Posterior cingulate gyrus (tissue), 11 donors: ENCODE measurements at regions not wholly inside any gene's neighbourhood (a gene's known extent, or its start where the extent isn't known, plus 50 kb on each side); places are given as distances from the start of the nearest gene placed in this dataset.

ENCODE experiments used
- DNase-seq, 10 donors: peaks; one replicate each; pipeline versions ENCODE4 v3.0.0 to v3.0.0-alpha.2; 2020 to 2021; ENCODE audit warnings: mixed read lengths in 3 of 10
- intact Hi-C: fragments of 100-400 bp; cut with DNase I; formaldehyde crosslinking; loops from one replicate; pipeline ENCODE4 v1.15.1; 2023

DNA sequence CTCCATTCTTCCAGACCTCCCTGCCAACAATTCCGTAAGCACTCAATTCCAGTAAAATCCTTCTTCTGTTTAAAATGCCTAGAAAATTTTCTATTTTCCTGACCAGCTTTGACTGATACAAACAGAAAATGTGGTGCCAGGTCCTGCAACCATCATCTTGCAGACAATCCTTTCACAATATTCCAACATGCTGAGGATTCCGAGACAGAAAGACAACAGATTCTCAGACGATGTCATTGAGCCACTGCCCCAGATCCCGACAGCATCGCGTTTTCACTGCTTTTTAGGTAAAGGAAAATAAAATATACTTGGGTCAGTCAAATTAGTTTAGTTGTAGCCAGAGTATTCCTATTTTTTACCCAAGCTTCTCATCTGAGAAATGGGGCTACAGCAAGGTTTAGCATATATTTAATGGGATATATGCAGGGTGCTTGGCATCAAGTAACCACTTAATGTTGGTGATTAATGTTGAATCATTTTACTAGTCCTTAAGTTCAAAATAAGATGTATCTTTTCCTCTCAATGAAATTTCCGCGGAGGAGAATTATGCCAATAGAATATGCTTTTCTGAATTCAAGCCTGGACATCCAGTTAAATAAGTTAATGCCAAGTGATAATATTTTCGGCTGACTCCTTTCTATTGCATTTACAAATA, 866.6 kb downstream of the SLC4A3 start:
- intact Hi-C loops: no loop called here

DNA sequence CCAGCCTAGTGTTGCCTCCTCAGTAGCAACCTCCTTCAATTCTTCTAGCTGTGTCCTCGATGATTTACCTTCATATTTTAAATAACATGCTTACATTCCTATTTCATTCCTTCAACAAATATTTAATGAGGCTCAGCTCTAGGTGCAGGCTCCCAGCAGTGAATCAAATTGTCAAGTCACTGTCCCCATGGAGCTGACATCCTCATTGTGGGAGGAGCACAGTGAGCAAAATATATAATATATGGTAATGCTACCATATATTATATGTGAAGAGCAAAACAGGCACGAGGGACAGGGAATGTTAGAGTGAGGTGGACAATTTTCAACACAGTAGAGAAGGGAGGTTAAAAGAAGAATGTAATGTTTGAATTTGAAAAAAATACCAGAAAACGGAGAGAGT, 869.1 kb downstream of the SLC4A3 start:
- intact Hi-C loops: no loop called here
- DNase-seq: no peak

More for the DNA sequence above, 866.6 kb downstream of the SLC4A3 start:
- no peak for DNase-seq

DNA sequence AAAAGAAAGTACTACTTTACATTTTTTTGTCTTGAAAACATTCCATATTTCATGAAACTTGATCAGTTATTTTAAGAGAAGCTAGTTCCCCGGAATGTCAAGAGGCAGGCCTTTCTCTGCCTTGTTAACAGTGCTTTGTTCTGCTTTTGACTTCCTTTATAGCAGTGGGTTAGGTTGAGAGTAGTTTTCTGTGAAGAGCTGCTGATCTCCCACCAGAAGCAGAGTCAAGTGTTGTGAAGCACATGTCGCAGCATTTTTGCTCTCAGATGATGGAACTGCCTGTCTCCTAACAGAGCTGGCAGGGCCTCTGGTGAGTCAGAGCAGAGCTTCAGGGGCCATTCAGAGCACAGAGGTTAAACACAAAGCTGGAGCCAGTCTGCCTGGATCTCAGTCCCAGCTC, 871.8 kb downstream of the SLC4A3 start:
- DNase-seq: peak in 1 of 10 donors; percentile 31
- intact Hi-C loops: no loop called here

DNA sequence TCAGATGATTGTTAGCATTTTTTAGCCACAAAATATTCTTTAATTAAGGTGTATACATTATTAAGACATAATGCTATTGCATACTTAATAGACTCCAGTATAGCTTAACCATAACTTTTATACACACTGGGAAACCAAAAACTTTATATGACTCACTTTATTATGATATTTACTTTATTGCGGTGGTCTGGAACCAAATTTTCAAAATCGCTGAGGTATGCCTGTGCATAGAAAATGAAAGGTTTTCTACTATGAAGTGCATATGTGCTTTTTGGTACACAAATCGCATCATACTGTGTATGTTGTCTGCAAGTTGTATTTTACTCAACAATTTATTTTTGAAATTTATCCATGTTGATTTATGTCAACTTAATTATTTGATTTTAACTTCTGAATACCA, 875.1 kb downstream of the SLC4A3 start:
- no peak for DNase-seq
- intact Hi-C loops: no loop called here

DNA sequence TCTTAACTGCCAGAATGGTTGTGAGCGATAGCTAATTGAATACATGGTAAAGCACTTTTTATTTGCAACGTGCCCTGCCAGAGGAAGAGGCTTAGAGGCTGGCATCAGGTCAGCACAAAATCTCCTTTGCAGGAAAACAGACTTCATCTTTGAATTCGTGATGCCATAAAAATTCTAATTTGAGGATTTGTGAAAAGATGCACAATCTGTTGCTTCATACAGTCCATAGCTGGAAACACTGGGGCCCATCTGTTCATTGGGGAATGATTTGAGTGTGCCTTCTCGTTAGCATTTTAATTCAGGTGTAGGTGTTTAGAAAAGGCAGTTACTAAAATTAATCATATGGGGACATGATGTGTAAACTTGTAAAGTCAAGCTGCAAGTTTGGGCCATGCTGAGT, 876.0 kb downstream of the SLC4A3 start:
- DNase-seq: no peak
- intact Hi-C loops: no loop called here

DNA sequence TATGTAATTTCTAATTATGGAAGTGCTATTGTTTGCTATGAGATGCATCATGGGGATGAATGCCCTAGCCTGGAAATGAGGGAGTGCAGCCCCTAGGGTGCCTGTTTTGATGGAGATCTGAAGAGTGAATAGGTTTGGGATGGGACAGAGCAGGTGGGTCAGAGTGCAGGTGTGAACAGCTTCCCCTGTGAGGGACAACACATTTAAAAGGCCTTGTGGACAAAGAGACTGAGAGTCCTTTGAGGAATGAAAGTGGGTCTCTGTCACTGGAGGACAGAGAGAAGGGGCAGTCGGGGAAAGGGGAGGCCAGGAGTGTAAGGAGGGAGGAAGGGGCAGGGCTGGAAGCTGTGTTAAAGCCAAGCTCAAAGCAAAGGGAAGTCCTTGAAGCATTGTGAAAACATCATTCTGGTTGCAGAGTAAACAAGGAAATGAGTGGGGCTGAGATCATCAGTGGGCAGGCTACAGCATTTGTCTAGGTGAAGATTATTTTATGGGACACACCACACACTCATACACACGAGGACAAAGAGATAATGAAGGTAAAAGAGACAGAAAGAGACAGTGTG, 877.6 kb downstream of the SLC4A3 start:
- intact Hi-C loops: no loop called here
- no peak for DNase-seq

DNA sequence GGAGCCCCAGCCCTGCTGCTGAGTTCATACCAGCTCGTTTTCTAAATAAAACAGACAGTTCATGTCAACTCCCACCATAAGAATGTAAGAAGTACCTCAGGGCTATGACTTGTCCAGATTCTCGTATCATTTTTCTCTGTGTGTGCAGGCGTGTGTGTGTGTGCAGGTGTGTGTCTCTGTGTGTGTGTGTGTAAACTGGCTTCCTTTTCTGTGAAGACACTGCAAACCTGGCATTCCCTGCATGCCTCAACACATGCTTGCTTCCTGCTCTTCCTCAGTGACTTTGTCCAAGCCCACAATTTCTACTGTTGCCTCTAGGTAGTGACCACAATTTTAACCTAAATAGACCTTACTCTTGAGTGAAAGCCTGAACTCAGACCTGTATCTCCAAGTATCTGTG, 879.0 kb downstream of the SLC4A3 start:
- no peak for DNase-seq
- intact Hi-C loops: no loop called here

DNA sequence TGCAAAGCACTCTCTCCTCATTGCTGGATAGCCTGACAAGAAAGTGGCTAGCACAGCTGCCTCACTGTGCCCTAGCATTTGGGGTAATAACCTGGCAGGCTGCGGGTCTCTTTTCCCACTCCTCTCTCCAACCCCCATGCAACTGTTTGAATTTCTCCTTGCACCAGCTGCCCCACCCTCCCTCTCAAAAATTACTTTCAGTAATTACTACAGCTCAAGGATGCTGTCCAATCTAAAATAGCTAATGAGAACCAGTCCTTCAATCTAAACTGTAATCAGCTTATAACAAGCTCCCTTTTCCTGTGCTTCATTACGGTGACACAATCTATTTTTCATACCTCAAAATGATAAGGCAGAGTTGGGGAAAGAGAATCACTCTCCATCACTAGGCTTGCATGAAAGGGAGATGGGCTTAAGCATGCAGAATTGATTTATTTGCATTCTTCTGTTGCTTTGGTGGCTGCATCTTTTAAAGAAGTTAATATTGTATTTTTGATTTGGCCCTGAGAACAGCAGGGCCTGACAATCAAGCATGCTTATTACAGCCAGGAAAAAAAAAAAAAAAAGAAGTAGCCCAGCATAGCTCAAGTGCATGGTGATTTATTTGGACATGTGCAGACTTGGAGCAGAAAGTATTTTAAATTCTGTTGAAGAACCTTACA, 881.8 kb downstream of the SLC4A3 start:
- no peak for DNase-seq
- intact Hi-C loops: no loop called here

DNA sequence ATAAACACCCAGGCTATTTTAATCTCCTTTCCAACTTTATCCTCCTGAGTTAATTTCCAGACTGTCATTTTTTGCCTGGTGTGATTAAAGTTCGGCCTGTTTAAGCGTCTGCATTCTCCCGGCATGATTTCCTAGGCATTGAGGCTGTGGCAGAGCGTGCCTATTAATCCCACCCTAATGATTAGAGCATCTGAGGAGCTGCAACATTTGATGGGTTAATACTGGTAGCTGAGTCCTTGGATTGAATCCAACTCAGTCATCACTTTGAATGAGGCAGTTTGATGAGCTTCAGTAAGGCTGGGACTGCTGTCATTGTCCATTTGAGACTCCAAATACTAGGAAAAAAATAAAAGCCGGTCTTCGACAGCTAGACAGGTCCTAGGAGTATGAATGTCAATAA, 882.5 kb downstream of the SLC4A3 start:
- DNase-seq: no peak
- intact Hi-C loops: no loop called here

DNA sequence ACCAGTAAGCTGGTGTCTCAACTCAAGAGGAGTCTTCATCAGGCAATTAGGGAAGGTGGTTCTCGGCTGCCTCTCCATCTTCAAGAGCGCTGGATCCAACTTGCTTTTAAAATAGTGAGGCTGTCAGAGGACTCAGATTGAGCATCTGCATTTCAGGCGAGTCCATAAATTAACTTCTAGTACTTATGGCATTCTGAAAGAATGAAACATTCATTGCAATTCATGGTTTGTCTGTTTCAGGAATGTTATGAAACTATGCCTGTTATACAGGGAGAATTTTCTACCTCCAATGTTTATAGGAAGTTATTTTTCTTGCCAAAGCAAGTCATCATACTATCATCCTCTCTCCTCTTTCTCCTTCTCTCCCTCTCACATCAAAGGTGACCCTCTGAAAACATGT, 883.2 kb downstream of the SLC4A3 start:
- intact Hi-C loops: no loop called here

DNA sequence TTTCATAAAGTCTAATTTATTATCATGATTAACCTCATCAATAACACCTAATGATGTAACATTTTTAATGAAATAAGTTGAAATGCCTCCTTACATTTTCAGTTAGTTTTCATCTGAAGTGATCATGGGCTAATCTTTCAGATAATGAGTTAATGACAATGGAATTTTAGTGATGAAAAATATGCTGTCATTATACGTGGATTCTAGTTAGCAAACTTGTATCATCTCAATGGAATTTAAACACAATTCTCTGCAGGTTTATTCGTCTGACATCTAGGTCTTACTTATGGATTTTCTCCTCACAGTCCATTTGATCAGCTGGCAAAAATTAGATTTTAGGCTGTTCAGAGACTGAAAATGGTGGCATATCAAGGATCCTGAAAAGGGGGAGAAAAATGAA, 885.0 kb downstream of the SLC4A3 start:
- no peak for DNase-seq
- intact Hi-C loops: no loop called here

More for the DNA sequence above, 883.2 kb downstream of the SLC4A3 start:
- DNase-seq: no peak

DNA sequence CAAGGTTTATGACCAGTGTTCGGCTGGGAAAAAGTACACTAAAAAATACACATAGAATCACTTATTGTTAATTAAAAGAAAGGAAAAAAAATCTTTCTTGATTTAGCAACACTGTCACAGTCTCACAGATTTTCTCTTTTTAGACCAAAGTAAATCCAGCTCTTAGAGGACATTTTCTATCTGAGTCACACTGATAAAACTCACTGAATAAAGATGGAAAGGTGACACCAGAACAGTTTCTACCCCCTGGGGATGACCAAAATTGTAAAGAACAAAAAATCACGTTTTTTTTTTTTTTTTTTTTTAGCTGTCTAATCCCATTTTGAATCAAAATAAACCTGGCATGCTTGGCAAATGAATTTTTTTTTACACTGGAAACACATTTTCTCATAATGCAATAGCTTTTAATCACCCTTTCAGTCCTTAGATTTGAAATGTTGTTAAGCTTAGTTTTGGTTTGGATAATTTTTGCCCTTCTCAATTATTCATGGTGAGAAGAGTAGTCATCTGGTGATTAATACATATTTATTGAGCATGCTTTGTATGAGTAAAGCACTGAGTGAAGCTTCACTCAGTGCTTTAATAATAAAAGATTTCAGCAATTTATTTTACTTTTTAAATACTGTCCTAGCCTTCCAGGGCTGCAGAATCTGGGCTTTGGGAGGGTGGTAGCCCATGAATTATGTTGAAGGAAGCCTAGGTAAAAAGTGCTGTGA, 886.3 kb downstream of the SLC4A3 start:
- intact Hi-C loops: no loop called here
- DNase-seq: no peak

DNA sequence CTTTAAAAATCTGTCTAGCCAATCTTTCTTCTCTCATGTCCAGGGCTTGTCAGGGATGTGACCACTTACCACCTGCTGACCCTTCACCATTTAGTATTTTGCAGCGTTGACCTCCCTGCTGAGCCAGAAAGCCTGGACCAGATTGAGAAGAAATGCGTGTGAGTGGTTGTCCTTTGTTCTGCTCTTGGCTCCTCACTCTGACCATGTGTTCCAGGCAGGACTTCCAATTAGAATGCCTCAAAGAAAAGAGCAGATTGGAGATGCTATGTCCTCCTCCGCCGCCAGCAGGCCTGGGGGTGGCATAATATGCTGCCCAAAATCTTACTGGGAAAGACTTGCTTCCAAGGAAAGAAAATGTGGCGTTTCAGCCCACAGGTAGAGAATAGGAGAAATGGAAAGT, 894.1 kb downstream of the SLC4A3 start:
- peak in 8 of 10 donors; percentile 42 to 93 (median 61) for DNase-seq
- intact Hi-C loops: no loop called here

DNA sequence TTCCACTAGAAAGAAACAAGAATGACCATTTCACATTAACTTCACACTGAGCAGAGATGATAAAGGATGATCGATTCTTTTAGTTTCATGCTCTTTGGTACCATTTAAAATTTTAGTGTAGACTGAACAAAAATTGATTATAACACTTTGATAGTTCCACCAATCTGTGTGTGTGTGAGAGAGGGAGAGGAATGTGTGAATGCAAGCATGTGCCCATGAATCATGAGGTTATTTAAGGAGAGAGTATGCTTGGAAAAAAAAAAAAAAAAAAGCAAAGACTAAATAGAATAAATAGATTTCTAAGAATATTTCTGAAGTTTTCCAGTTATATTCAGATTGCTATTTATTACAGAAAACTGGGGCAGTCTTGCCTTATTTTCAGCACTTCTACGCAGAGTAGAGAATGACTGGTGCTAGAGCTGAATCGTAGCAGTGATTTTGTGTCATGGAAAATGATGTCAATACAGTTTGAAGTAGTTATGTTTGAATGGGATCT, 900.8 kb downstream of the SLC4A3 start:
- no peak for DNase-seq
- intact Hi-C loops: no loop called here

DNA sequence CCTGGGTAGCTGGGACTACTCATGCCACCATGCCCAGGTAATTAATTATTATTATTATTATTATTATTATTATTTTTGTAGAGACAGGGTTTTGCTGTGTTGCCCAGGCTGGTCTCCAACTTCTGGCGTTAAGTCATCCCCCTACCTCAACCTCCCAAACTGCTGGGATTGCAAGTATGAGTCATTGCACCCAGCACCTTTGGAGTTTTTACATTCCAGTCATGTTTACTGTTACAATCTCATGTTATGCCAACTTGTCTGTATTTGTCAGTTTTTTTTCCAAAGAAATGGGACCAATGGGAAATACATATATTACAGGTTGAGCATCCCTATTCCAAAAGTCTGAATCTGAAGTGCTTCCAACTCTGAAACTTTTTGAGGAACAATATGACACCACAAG, 903.8 kb downstream of the SLC4A3 start:
- intact Hi-C loops: no loop called here
- no peak for DNase-seq

DNA sequence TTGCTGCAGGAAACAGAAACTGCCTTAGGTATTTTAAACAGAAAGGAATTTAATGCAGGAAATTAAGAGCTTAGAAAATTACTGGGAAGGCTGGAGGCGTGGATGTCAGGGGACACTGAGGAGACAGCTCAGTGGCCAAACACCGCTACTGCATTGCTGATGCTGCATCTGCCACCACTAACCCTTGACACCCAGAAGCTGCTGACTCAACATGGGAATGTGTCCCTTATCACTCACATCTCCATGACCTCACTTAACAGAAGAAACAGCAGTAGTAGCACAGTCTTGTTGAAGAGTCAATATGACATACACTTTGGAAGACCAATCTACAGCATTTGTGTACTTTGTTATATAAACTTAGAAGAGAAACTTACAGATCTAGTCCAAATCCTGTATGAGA, 906.1 kb downstream of the SLC4A3 start:
- DNase-seq: no peak
- intact Hi-C loops: no loop called here

DNA sequence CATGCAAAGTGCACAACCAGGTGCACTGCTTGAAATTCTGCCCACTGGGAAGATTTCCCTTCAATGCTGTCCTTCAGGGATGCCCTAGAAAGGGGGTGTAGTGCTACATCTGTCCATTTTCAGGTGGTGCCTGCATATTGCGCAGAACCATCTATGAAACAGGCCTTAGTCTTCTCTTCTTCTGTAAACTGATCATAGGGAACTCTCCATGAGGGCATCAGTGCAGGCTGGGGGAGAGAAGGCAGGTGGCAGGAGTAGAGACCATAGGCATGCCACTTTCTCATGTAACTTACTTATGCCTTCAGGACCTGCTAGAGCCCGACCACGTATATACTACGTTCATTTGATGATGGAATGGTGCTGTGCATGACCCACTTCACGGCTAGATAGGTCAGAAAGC, 912.1 kb downstream of the SLC4A3 start:
- intact Hi-C loops: no loop called here
- DNase-seq: no peak

DNA sequence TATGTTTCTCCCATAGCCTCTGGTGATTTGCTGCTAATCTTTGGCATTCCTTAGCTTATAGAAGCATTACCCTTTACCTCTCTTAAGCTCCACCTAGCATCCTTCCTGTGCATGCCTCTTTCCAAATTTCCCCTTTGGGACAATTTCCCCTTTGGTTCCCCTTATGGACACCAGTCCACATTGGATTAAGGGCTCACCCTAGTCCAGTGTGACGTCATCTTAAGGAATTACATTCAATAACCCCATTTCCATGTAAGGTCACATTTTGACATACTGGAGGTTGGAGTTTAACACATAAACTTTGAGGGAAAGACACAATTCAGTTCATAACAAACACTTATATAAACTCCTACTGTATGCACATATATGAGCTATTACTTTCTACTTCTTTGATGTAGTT, 916.6 kb downstream of the SLC4A3 start:
- intact Hi-C loops: no loop called here
- DNase-seq: no peak

DNA sequence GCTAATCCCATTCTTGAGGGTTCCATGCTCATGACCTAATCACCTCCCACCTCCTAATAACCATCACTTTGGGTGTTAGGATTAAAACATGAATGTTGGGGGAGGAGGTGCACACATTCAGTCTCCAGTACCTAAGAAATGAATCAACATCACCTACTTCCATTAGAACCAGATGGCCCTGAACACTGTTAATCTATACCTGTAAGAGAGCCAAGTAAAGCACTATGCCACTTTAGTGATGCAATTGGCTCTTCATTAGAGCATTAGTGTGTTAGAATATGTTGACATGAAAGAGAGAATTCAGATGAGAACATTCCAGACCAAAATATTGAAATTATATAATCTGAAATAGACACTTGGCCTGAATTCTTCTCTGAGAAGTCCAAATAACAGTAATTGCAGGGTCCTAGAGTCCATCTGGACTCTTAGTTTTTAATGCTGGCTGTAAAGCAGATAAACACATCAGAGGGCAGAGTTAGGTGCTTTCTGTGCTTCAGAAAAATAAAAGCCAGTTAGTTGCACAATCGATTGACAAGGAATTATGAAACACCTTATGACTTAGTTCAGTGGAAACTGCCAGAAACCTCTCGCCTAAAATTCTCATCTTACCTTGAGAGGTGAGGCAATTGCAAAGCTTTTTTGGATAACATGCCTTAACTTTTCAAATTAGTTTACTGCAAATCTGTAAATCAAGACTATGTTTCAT, 923.7 kb downstream of the SLC4A3 start:
- DNase-seq: no peak
- intact Hi-C loops: no loop called here

DNA sequence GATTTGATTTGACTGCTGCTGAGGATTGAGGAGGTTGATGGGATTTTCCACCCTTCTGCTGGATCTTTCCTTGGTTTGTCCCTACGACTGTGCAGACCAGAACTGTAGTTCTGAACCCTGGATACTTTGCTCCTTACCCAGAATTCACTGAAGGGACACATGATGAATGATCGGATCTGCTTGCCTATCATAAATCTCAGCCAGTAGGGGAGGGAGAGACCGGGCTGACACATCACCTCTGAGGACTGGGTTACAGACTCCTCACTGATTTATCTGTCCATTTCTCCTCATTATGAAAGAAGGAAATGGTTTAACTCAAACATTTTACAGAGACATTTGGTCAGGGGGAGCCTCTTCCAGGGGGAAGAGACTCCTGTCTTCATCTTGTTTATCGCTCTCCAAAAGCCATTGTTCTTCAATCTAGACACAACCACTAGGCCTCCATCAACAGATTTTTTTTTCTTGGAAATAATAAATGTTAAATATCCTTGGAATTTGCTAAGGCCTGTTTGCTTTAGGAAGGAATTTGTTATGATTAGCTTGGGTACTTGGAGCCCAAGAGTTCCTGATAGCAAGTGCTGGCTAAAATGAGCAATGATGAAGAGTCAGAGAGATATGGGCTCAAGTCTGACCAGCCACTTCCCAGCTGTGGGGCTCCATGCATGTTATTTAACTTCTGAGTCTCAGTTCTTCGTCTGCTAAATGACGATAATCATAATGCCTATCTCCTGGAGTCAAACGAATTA, 925.5 kb downstream of the SLC4A3 start:
- no peak for DNase-seq

More for the DNA sequence above, 925.5 kb downstream of the SLC4A3 start:
- intact Hi-C loops: no loop called here
